ENCODE measurements at regions not wholly inside any gene's neighbourhood (a gene's known extent, or its start where the extent isn't known, plus 50 kb on each side); places are given as distances from the start of the nearest gene placed in this dataset.

DNA sequence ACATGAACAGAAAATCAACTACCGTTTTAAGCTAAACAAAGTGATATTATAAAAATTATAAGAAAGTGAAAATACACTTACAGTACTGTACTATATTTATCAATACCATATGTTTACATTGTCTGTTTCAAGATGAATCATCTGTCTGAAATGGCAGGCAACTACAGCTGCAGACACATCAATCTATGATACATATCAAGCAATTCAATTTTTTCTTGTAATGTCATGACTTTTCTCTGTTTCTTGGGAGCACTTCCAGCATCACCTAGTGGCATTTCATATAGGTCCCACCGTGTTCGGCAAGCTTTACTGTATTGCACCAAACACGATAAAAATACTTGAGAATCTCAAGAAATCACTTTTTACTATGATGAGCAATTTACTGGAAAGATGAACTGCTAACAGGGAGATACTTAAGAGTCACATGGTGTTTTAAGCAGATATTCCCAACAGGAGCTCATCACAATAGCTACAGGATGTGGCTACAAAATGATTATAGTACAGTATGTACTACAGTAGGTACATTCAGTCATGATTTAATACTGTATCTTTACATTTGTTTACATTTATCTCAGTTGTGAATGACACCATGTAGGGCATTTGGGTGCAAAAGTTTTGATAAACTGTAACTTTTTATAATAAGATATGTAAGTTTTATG, 207.4 kb downstream of the ADAM29 start:
- FAIRE-seq (no peak), DNase-seq (ENCODE audit: insufficient read length, low spot score) (no peak)

GRCh38 chr4:175127314-175127713, 209.2 kb downstream of the ADAM29 start:
- DNase-seq (ENCODE audit: insufficient read length, low spot score) (no peak), FAIRE-seq (no peak)

GRCh38 chr4:175129797-175130196, 211.6 kb downstream of the ADAM29 start:
- DNase-seq (ENCODE audit: insufficient read length, low spot score) (no peak), FAIRE-seq (no peak)

DNA sequence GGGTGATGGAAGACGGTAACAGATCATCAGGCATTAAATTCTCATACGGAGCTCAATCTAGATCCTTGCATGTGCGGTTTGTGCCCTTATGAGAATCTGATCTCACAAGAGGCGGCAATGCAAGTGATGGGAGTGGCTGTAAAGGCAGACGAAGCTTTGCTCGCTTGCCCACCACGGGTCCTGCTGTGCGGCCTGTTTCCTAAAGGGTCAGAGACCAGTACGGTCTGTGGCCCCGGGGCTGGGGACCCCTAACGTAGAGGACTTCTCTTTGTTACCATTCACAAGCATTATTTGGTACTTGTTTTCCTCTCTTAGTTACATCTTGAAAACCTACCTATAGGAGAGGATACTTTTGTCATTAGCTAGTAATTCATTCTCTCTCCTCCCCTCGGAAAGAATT, 221.0 kb downstream of the ADAM29 start:
- FAIRE-seq, result no peak
- no peak for DNase-seq (ENCODE audit: insufficient read length, low spot score)

DNA sequence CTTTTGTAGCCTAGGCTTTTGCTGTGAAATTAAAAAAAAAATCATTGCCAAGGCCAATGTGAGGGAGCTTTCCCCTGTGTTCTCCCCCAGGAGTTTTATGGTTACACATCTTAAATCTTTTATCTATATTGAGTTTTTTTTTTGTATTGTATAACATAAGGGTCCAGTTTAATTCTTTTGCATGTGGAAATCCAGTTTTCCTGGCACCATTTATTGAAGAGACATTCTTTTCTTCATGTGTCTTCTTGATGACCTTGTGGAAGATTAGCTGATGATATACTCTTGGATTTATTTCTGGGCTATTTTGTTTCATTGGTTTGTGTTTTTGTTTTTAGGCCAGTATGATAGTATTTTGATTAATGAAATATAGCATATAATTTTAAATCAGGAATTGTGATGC, 225.0 kb downstream of the ADAM29 start:
- FAIRE-seq, result no peak
- no peak for DNase-seq (ENCODE audit: insufficient read length, low spot score)

DNA sequence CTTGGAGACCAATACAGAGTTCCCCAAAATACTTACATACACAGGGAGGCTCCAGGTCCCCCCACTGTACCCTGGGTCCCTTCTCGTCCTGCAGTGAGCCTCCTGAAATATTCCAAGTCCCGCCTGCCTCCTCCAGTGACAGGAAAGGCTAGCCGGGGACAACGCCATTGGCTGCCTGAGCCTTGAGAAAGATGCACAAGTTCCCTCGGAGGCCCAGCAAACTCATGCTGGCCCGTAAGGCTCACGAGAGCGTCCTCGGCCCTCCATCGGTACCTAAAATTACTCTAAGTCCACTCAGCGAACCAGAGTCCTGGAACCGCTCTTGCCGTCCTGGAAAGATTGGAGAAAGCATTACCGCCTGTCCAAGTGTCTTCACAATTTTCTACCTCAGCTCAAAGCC, 228.6 kb downstream of the ADAM29 start:
- no peak for FAIRE-seq
- DNase-seq (ENCODE audit: insufficient read length, low spot score), result no peak

GRCh38 chr4:175147233-175147632, 229.1 kb downstream of the ADAM29 start:
- DNase-seq (ENCODE audit: insufficient read length, low spot score) (no peak), FAIRE-seq (no peak)

DNA sequence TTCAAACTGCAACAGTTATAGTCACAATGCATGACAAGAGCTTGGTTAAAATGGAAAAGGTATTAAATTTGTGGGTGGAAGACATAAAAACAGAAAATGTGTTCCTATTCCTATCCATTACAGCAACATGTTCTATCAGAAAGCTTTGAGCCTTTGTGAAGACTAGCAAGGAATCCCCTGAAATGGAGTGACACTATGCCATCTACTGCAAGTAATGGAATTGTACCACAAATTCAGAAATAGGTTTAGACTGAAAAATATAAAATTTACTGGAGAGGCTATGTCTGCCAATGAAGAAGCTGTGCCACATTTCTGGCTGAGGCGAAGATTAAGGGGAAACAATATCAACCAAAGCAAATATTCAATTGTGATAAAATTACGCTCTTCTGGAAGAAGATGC, 247.9 kb downstream of the ADAM29 start:
- FAIRE-seq, result no peak
- DNase-seq (ENCODE audit: insufficient read length, low spot score), result no peak

DNA sequence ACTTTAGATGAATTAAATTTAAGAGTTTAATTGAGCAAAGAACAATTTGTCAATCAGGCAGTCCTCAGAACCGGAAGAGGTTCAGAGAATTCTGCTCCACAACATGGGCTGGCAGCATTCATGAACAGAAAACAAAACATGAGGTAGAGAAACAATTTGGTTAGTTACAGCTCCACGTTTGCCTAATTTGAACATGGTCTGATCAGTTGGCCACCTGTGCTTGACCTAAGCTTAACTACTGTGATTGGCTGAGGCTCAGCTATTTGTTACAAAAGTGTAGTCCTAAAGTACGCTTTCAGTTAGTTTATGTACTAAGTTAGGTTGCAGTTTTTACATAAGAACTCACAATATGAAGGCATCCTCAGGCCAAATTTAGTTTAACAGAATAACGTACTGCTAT, 258.6 kb downstream of the ADAM29 start:
- FAIRE-seq (no peak), DNase-seq (ENCODE audit: insufficient read length, low spot score) (no peak)

DNA sequence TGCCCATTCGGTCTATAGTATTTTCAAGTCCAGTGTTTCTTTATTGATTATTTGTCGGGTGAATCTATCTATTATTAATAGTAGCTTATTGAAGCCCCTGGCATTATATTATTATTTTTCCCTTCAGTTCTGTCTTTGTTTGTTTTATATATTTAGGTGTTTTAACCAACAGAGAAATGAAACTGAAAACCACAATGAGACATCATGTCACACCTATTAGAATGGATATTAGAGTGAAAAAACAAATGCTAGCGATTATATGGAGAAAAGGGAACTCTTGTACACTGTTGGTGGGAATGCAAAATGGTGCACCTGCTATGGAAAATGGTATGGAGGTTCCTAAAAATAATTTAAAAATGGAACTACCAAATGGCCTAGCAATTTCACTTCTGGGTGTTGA, 272.5 kb downstream of the ADAM29 start:
- FAIRE-seq (no peak), DNase-seq (ENCODE audit: insufficient read length, low spot score) (no peak)

GRCh38 chr4:175198056-175198455, 279.9 kb downstream of the ADAM29 start:
- FAIRE-seq (no peak), DNase-seq (ENCODE audit: insufficient read length, low spot score) (no peak)

GRCh38 chr4:175215208-175215607, 297.1 kb downstream of the ADAM29 start:
- FAIRE-seq (no peak), DNase-seq (ENCODE audit: insufficient read length, low spot score) (no peak)

DNA sequence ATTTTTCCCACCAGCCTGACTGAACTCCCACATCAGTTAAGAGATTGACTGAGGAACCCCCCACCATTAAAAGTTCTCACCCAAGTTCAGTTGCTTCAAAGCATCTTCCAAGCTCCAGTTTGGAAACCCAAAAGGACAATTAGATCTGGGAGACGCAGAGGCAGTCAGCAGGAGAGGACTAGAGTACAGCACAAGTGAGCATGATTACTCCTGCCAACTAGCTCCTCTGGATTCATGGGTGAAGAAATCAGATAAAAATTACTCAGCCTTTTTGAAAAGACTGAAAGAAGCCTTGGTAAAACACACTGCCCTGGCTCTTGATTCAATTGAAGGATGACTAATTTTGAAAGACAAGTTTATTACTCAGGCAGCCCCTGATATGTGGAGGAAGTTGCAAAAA, 297.5 kb downstream of the ADAM29 start:
- FAIRE-seq (no peak), DNase-seq (ENCODE audit: insufficient read length, low spot score) (no peak)

GRCh38 chr4:175229154-175229553, 311.0 kb downstream of the ADAM29 start:
- DNase-seq (ENCODE audit: insufficient read length, low spot score), result no peak

DNA sequence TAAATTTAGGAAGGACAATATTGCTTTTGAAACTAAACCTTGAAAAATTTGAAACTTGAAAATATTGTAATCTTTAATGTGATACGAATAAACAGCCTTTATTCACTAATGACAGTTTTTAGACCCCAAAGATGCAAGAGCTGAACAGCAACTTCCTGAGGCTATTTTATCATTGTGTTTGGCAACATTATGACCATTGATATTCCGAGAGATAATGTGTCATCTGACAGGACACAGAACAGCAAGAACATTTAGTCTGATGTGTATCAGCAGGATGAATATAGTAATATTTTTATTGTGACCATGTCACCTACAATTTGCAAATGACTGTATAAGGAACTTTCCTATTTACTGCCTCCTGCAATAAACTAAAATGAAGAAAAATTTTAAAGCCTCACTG, 316.0 kb downstream of the ADAM29 start:
- DNase-seq (ENCODE audit: insufficient read length, low spot score), result no peak

More at GRCh38 chr4:175229154-175229553, 311.0 kb downstream of the ADAM29 start:
- no peak for FAIRE-seq

DNA sequence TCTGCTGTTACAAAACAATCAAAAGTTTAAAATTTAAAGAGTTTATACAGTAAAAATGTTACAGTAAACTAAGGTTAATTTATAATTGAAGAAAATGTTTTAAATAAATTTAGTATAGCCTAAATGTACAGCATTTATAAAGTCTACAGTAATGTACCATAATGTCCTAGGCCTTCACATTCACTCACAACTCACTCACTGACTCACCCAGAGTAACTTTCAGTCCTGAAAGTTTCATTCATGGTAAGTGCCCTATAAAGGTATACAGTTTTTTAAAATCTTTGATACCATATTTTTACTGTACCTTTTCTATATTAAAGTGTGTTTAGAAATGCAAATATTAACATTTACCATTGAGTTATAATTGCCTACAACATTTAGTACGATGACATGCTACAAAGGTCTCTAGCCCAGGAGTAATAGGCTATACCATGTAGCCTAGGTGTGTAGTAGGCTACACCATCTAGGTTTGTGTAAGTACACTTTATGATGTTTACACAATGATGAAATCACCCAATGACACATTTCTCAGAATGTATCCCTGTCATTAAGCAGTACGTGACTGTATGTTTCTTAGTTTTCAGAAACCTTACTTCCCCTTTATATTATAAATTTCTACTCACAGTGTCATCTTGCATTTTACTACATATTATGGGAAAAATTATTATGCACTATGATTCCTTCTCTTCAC, 320.8 kb downstream of the ADAM29 start:
- FAIRE-seq, result no peak
- no peak for DNase-seq (ENCODE audit: insufficient read length, low spot score)

More for the DNA sequence above, 316.0 kb downstream of the ADAM29 start:
- FAIRE-seq, result no peak

- DNase-seq (ENCODE audit: insufficient read length, low spot score) (no peak), FAIRE-seq (no peak)
These were observed 328.8 kb downstream of the ADAM29 start for GRCh38 chr4:175246941-175247340.

- no peak for FAIRE-seq
- no peak for DNase-seq (ENCODE audit: insufficient read length, low spot score)
These were observed 334.5 kb downstream of the ADAM29 start for GRCh38 chr4:175252642-175253041.

GRCh38 chr4:175253184-175253902, 335.2 kb downstream of the ADAM29 start:
- DNase-seq (ENCODE audit: insufficient read length, low spot score) (no peak), FAIRE-seq (no peak)

GRCh38 chr4:175263537-175263936, 345.4 kb downstream of the ADAM29 start:
- FAIRE-seq (no peak), DNase-seq (ENCODE audit: insufficient read length, low spot score) (no peak)

- FAIRE-seq (no peak), DNase-seq (ENCODE audit: insufficient read length, low spot score) (no peak)
These were observed 353.0 kb downstream of the ADAM29 start for GRCh38 chr4:175271010-175271630.

All from GM19239 (cell line).